ENCODE measurements at regions not wholly inside any gene's neighbourhood (a gene's known extent, or its start where the extent isn't known, plus 50 kb on each side); places are given as distances from the start of the nearest gene placed in this dataset.

DNA sequence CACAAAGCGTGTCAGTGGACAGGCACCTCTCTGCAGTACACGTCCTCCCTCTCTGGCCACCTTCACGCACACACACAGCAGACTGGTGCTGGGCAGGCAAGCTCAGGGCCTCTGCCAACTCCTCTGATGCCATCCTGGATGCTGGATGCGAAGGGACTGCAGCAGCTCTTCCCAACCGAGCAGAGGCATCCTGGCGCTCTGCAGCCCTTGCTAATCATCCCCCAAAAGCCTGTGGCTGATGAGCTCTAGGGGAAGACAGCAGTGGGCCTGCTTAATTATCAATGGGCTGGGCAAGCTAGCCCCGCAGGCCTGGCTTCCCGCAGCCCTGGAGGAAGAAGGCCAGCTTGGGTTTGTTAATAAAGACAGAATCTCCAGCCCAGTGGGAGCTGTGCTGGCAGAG is 71.3 kb upstream of the TEX51 start:
- no peak for DNase-seq (ENCODE audit: low spot score)

DNA sequence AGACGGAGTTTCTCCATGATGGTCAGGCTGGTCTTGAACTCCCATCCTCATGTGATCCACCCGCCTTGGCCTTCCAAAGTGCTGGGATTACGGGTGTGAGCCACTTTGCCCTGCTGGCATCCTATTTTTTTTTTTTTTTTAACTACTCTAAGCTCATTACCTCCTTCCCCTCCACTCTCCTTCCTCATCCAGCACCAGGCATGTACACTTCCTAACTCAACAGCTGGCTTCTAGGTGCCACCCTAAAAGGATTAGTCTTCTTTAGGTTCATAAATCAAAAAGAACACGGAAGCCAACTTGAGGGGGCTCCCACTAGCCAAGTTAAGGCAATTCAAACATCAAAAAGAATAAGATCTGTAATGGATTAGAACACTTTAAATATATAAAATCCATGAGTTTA is 70.6 kb upstream of the TEX51 start:
- DNase-seq (ENCODE audit: low spot score): no peak

DNA sequence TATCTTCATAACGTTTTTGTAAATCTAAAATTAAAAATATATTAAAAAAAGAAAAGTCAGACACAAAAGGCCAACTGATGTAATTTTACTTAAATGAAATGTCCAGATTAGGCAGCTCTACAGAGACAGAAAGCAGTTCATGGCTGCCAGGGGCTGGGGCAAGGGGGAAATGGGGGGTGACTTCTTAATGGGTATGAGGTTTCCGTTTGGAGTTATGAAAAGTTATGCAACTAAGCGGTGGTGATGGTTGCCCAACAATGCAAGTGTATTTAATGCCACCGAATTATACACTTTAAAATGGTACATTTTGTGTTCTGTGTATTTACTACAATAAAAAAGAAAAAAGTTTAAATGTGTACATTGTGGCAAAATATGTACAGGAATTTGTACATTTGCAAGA is 70.2 kb upstream of the TEX51 start:
- DNase-seq (ENCODE audit: low spot score): no peak

DNA sequence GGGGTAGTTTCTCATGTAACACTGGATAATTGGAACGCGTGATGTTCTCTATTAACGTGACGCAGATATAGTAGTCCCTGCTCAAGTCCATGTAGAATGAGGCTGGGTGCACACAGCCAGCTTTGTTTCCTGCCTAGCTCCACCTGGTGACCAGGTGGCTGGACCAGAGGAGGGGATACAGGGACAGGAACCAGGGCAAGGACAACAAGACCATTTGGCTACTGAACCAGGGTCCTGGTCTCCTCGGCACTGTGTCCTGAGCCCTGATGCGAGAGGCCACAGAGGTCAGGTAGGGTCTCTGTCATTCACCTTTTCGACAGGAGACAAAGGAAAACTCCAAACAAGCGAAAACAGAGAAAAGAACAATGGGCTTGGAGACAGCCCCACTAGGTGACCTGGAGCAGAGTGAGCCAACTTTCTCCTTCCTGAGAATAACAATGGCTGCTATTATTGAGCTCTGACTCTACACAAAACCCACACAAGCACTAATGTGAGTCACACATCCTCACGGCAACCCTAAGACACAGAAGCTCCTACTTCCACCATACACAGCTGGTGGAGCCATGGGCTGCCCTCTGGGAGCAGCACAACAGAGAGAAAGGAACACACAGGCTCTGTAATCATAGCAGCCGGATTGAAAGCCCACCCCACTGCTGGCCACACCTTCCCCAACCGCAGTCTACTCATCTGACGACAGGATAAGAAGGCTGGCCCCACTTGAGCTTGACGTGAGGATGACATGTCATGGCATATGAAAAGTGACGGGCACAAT is 67.3 kb upstream of the TEX51 start:
- DNase-seq (ENCODE audit: low spot score): peak; percentile 25

DNA sequence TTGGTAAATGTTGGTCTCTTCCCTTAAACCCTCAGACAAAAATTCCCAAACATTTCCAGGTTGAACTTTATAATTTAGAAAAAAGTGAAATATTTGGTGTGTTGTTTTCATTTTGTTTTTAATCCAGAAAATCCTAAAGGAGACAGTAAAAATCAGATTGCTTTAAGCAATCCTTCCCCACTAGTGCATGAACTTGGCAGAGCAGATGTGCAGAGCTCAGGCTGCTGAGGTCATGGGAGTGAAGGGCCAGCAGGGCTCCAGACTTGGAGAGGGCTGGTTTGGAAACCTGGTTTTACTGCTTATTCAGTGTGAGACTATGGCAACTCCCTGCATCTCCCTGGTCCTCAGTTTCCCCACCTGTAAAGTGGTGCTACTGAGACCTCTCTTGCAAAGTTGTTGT is 66.7 kb upstream of the TEX51 start:
- DNase-seq (ENCODE audit: low spot score): no peak

DNA sequence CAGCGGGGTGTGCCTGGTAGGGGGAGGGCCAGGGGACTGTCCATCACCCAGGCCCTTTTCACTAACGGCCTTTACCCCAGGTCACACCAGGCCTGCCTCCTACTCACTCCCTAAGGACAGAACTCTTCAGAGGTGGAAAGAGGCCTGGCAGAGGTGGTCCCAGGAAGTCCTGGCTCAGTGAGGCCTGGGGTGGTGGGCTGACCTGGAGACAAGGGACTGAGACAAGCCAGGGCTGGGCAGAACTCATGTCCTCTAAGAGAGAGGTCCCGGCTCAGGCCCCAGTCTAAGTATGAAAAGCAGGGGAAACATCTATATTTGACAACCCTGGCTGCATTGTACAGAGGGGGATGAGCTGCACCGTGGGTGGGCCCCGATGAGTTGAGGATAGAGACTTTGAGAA is 65.9 kb upstream of the TEX51 start:
- no peak for DNase-seq (ENCODE audit: low spot score)

DNA sequence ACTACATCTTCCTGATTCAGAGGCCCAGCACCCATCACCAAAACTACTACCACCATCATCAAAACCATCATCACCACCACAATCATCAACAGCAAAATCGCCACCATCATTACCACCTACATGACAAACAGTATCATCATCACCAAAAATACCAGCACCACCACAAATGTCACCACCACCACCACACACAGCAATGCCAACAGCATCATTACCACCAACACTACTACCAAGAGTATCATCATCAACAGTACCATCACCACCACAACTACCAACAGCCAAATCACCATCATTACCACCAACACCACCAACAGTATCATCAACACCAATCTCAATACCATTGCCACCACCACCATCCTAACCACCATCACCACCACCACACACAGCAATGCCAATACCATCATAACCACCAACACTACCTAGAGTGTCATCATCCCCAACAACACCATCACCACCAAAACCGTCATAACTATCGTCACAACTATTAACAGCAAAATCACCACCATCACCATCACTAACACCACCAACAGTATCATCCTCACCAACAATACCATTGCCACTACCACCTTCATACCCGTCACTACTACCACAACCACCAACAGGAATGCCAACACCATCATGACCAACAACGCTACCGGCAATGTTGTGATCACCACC is 64.6 kb upstream of the TEX51 start:
- DNase-seq (ENCODE audit: low spot score): no peak

DNA sequence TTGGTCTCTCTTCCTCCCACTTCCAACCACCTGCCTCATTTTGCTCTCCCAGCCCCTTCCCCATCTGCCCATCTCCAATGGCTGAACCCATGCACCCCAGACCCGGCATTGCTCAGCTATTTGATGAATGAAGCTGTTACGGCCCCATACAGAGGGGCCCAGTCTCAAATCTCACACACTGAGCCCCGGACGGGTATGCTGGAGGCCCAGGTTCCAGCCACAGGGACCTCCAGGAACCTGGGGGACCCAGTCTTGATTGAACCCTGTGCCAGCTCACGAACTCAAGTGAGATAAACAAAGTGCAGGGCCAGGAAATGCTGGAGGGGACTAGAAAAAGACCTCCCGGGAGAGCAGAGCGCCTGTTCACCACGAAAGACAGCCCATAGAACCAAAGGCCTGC is 63.4 kb upstream of the TEX51 start:
- DNase-seq (ENCODE audit: low spot score): no peak

DNA sequence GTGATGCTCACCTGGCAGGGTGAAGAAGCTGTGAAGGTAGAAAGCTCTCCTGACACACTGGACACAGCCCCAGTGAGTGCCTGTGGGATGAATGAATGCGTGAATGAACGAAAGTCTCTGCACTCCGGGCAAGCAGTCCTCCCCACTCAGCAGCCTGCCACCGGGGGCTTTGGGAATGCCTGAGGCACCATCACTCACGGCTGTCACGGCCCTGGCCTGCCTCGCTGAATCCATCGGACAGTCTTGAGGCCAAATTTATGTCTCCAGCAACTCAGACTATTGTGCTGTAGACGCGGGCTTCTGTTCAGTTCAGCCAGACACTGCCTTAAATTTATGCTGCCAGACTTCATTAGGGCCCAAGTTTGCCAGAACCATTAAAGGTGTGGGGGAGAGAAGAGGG is 62.9 kb upstream of the TEX51 start:
- no peak for DNase-seq (ENCODE audit: low spot score)

DNA sequence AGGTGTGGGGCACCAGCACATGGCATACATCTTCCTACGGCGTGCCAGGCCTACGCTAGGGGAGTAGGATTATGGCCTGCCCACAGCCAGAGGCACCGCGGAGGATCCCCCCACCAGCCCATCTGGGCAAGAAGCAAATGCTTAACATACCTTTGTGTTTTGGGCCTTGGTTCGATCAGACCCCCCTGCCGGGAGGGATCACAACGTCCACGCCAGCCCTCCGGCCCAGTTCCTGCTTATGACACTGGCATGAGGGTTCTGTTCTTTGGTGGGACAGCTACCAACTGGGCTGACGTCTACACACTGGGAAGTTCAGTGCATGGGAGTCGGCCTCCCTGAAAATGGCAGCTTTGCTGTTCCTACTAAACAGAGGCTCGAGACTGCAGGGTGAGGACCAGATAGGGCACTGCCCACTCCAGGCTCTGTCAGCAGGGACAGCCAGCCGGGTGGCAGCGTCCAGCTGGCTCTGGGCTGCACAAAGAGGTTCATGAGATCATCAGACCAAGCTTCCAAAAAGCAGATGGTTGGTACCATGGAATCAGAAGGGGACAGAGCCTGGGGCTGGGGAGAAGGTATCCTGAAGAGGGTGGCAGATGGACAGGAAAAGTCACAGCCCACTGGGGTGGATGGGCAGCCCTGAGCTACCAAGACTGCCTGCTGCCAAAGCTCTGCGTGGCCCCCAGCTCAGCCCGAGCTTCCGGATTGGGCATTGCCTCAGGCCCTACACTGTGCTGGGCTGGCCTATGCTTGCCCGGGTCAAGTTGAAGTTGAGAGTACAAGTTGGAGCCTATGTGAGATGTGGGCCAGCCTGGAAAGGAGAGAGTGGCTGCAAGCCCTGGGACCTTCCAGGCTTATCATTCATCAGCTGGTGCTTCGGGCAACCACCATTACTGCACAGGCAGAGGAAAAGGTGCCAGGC is 61.7 kb upstream of the TEX51 start:
- no peak for DNase-seq (ENCODE audit: low spot score)

DNA sequence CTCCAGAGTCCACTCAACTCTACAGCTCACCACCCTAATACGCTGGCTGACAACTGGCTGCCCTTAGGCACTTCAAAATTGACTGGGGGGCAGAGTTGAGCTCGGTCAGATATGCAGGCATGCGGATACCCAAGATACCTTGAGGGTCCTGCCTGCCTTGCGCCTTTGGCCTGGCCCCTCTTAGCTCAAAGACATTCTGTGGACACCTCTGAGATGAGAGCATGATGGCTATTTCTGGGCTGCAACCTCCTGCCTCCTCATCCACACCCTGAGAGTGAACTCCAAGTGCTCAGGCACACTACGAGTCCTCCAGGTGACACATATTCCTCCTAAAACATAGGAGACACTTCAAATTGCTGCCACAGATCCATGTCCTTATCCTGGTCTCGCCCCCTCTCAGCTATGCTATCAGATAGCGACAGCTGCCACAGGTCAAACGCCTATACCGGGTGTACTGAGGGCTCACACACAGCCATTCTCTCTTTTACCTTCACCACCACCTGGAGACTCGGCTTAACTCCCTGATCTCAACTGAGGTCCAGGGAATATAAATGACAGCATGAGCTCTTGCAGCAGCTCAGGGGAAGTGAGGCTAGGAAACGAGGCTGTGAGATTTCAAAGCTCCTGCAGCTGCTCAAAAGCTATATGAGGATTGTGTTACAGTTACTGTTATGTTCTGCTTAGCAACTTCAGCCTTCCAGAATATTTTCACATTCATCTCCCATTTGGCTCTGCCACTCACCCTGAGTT is 60.5 kb upstream of the TEX51 start:
- no peak for DNase-seq (ENCODE audit: low spot score)

DNA sequence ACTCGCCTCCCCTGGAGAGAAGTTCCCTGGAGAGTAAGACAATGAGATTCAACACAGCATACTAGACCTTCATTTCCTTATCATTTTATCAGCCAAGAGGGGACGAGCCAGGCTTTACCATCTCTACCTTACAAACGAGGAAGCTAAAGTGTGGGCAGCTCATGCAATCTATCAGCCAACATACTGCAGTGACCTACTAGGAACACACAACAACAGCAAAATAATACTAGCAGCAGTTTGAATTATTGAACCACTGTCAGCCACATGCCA is 60.0 kb upstream of the TEX51 start:
- DNase-seq (ENCODE audit: low spot score): no peak

DNA sequence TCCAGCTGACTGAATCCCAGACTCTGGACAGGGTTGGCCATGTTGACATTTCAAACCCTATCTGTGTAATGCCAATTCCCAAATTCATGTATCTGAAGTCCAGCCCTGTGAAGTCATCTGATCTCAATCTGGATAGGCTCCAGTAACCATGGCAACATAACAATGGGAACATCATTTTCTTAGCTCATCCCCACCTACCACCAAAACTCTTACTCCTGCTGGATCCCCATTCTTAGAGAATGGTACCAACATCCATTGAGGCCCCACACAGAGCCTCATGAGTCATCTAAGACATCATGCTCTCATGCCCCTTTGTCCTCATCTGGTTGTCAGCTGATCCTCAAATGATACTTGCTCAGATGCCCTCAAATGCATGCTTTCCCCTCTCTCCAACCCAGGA is 58.9 kb upstream of the TEX51 start:
- peak; percentile 4 for DNase-seq (ENCODE audit: low spot score)

DNA sequence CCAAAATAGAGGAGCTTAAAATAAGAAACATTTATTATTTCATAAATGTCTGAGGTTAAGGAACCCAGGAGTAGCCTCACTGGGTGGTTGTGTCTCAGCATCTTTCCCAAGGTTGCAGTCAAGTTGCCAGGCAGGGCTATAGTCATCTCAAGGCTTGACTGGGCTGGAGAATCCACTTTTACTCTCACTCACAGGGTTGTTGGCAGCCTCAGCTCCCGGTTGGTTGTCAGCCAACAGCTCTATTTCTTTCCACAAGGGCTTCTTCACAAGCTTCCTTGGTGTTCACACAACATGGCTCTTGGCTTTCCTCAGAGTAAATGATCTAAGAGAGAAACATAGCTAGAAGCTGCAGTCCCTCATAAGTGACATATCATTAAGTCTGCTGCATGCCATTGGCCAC is 55.6 kb upstream of the TEX51 start:
- no peak for DNase-seq (ENCODE audit: low spot score)

DNA sequence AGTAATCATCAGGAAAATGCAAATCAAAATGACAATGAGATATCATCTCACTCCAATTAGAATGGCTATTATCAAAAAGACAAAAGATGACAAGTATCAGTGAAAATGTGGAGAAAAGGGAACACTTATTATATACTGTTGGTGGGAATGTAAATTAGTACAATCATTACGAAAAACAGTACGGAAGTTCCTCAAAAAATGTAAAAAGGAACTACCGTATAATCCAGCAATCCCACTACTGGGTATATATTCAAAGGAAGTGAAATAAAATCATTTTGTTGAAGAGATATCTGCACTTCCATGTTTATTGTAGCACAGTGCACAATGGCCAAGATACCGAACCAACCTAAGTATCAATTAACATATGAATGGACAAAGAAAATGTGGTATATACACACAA is 52.4 kb upstream of the TEX51 start:
- no peak for DNase-seq (ENCODE audit: low spot score)

All from kidney tubule cell (primary cell).